IPS DF 6.9 (cell line): ENCODE measurements at regions not wholly inside any gene's neighbourhood (a gene's known extent, or its start where the extent isn't known, plus 50 kb on each side); places are given as distances from the start of the nearest gene placed in this dataset.

ENCODE experiments used
- DNase-seq: peaks from one replicate; pipeline ENCODE4 v3.0.0-alpha.2; 2013; ENCODE audit warnings: low read depth, low spot score
- H3K27ac ChIP-seq: one replicate; pipeline ENCODE4 v1.5.1; 2013; ENCODE audit warnings: low read length, control low read depth
- H3K27me3 ChIP-seq: 2 replicates; pipeline ENCODE4 v1.6.1; 2013; ENCODE audit warnings: mild to moderate bottlenecking, low read length; ENCODE audit not compliant: control insufficient read depth, insufficient read depth
- H3K36me3 ChIP-seq: 2 replicates; pipeline ENCODE4 v1.6.1; 2013; ENCODE audit warnings: low read length; ENCODE audit not compliant: control insufficient read depth, insufficient read depth
- H3K4me1 ChIP-seq: 2 replicates; pipeline ENCODE4 v1.6.1; 2013; ENCODE audit warnings: low read length; ENCODE audit not compliant: control insufficient read depth, insufficient read depth
- H3K4me3 ChIP-seq: 2 replicates; pipeline ENCODE4 v1.5.1; 2013; ENCODE audit warnings: mild to moderate bottlenecking, low read length
- H3K9me3 ChIP-seq: 2 replicates; pipeline ENCODE4 v1.6.1; 2013; ENCODE audit warnings: low read length, inconsistent platforms; ENCODE audit not compliant: control insufficient read depth, insufficient read depth
- WGBS: extraction: QIAGEN DNeasy Blood & Tissue Kit; methylation state at CpG from one replicate; pipeline ENCODE4 v1.1.7; 2013; ENCODE audit warnings: mixed read lengths, missing lambda C conversion rate; ENCODE audit not compliant: insufficient read length, insufficient coverage; 5-methylcytosine and 5-hydroxymethylcytosine counted together

GRCh38 chr3:170753421-170754310, 116.3 kb downstream of the RPL22L1 start:
- Histone ChIP-seq H3K27ac (no peak overlapping the region), H3K4me3 (no peak overlapping the region), H3K4me1 (no peaks in the 10 kb centered on the region), H3K36me3 (no peaks in the 10 kb centered on the region), H3K27me3 (no peaks in the 10 kb centered on the region), H3K9me3 (no peaks in the 10 kb centered on the region)
- no CpG with 5 or more reads among the region's 2 CpGs for WGBS
- DNase-seq, result no peak

- no peaks in the 10 kb centered on the region for H3K4me1 ChIP-seq
- no peaks in the 10 kb centered on the region for H3K27me3 ChIP-seq
- H3K9me3 ChIP-seq, result no peaks in the 10 kb centered on the region
- no peaks in the 10 kb centered on the region for H3K36me3 ChIP-seq
- WGBS, result no CpG with 5 or more reads among the region's 6 CpGs
- H3K4me3 ChIP-seq, result no peak overlapping the region
- no peak for DNase-seq
- no peak overlapping the region for H3K27ac ChIP-seq
Measured at GRCh38 chr3:170752571-170753155, 117.3 kb downstream of the RPL22L1 start.

DNA sequence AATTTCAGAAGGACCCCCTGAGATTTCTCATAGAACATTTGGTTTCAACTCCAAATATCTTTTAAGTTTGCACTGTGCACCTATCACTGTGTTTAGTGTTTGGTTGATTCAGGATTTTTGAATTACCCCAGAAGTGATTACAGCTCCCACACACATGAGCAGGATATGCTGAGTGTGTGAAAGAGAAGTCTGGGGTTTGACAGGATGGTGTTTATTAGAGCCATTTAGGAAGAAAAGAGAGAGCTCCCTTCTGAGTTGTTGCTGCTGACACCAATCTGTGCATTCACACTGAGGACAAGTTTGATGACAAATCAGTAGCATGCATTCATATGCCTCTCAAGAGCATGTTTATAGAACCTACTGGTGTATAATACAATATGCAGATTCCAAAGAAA, 118.1 kb downstream of the RPL22L1 start:
- H3K36me3 ChIP-seq, result no peaks in the 10 kb centered on the region
- H3K27ac ChIP-seq, result no peak overlapping the region
- H3K27me3 ChIP-seq, result no peaks in the 10 kb centered on the region
- H3K9me3 ChIP-seq, result no peaks in the 10 kb centered on the region
- no peak for DNase-seq
- no peak overlapping the region for H3K4me3 ChIP-seq
- no peaks in the 10 kb centered on the region for H3K4me1 ChIP-seq

GRCh38 chr3:170751083-170751898, 118.7 kb downstream of the RPL22L1 start:
- H3K36me3 ChIP-seq, result no peaks in the 10 kb centered on the region
- no peaks in the 10 kb centered on the region for H3K27me3 ChIP-seq
- H3K9me3 ChIP-seq, result no peaks in the 10 kb centered on the region
- WGBS, result no CpG with 5 or more reads among the region's 3 CpGs
- no peak for DNase-seq
- H3K4me1 ChIP-seq, result no peaks in the 10 kb centered on the region
- H3K4me3 ChIP-seq, result no peak overlapping the region
- H3K27ac ChIP-seq, result no peak overlapping the region

- Histone ChIP-seq H3K27ac (no peak overlapping the region), H3K36me3 (no peaks in the 10 kb centered on the region), H3K4me1 (no peaks in the 10 kb centered on the region), H3K4me3 (no peak overlapping the region), H3K9me3 (no peaks in the 10 kb centered on the region), H3K27me3 (no peaks in the 10 kb centered on the region)
- no CpG with 5 or more reads among the region's 2 CpGs for WGBS
- no peak for DNase-seq
Measured at GRCh38 chr3:170750478-170750830, 119.5 kb downstream of the RPL22L1 start.

GRCh38 chr3:170749765-170750477, 120.1 kb downstream of the RPL22L1 start:
- Histone ChIP-seq H3K4me1 (no peaks in the 10 kb centered on the region), H3K27ac (no peak overlapping the region), H3K27me3 (no peaks in the 10 kb centered on the region), H3K9me3 (no peaks in the 10 kb centered on the region), H3K4me3 (no peak overlapping the region), H3K36me3 (no peaks in the 10 kb centered on the region)
- DNase-seq, result no peak

DNA sequence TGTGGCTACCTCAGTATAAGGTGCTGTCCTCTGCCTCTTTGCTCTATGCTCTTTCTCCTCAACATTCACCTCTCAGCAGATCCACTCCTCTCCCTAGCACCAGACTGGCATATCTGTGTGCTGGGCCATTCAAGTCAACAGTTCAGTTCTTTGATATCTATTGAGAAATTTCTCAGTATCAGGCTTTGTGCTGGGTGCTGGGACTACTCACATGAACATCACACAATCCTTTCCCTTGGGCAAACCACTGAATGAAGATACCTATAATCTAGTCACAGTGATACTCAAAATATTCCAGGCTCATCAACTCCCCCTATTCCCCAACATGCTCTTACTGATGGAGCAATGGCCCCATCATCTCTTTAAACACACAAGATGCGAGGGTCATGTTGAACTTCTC, 120.8 kb downstream of the RPL22L1 start:
- Histone ChIP-seq H3K9me3 (no peaks in the 10 kb centered on the region), H3K4me1 (no peaks in the 10 kb centered on the region), H3K27ac (no peak overlapping the region), H3K36me3 (no peaks in the 10 kb centered on the region), H3K27me3 (no peaks in the 10 kb centered on the region), H3K4me3 (no peak overlapping the region)
- no CpG with 5 or more reads among the region's 1 CpG for WGBS
- no peak for DNase-seq

- Histone ChIP-seq H3K27me3 (no peaks in the 10 kb centered on the region), H3K36me3 (no peaks in the 10 kb centered on the region), H3K27ac (no peak overlapping the region), H3K9me3 (no peaks in the 10 kb centered on the region), H3K4me1 (no peaks in the 10 kb centered on the region), H3K4me3 (no peak overlapping the region)
- no CpG with 5 or more reads among the region's 3 CpGs for WGBS
- DNase-seq, result no peak
Measured at GRCh38 chr3:170746175-170746942, 123.6 kb downstream of the RPL22L1 start.

DNA sequence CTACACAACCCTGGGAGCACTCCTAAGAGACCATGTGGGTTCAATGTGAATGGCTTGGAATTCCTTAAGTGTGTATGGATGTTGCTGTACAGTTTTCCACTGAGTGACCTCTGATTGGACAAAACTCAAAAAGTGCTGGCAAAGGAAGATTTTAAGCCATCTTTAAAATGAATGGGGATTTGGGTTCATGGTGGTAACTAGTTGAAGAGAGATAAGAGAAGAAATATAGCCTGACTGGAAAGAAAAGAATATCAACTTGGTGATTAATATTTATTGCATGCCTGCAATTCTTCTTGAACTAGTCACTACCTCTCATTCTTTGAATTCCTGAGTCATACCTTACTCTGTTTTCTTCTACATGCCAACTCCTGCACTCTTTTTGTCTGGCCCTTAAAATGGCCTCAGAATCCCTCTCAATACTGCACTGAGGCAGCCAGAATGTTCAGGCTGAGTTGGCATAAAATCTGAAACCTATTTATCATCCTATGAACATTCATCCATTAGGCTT, 124.7 kb downstream of the RPL22L1 start:
- H3K9me3 ChIP-seq, result no peaks in the 10 kb centered on the region
- no peak for DNase-seq
- no peak overlapping the region for H3K4me3 ChIP-seq
- no peaks in the 10 kb centered on the region for H3K27me3 ChIP-seq
- H3K36me3 ChIP-seq, result no peaks in the 10 kb centered on the region
- H3K4me1 ChIP-seq, result no peaks in the 10 kb centered on the region
- H3K27ac ChIP-seq, result no peak overlapping the region
